IMR-90 (cell line): ENCODE measurements at regions not wholly inside any gene's neighbourhood (a gene's known extent, or its start where the extent isn't known, plus 50 kb on each side); places are given as distances from the start of the nearest gene placed in this dataset.

ENCODE experiments used
- CTCF ChIP-seq: conservative IDR thresholded peaks from 2 replicates; pipeline ENCODE4 v1.5.1; 2012; ENCODE audit warnings: mild to moderate bottlenecking, low read depth, low read length, improper control_type of control experiment
- FOS ChIP-seq: fragments of 150-350 bp; IDR thresholded peaks from 2 replicates; pipeline ENCODE4 v1.6.1; 2016; ENCODE audit warnings: low read depth, low read length
- MAFK ChIP-seq: IDR thresholded peaks from 2 replicates; pipeline ENCODE4 v1.6.1; 2012; ENCODE audit warnings: low read depth, low read length, improper control_type of control experiment
- NFE2L2 ChIP-seq: fragments of 150-350 bp; IDR thresholded peaks from 2 replicates; pipeline ENCODE4 v1.6.1; 2016; ENCODE audit warnings: low read depth, mild to moderate bottlenecking, low read length
- POLR2A ChIP-seq: IDR thresholded peaks from 2 replicates; pipeline ENCODE4 v1.6.1; 2012; ENCODE audit warnings: mild to moderate bottlenecking, low read depth, low read length
- RFX5 ChIP-seq: IDR thresholded peaks from 2 replicates; pipeline ENCODE4 v1.8.0; 2012; ENCODE audit warnings: low read depth, mild to moderate bottlenecking, low read length, moderate library complexity

GRCh38 chr5:8094304-8094703 lies 225.4 kb downstream of the MTRR start:
- no peak for TF ChIP-seq POLR2A
- TF ChIP-seq MAFK: no peak
- TF ChIP-seq RFX5: no peak
- TF ChIP-seq CTCF: no peak
- TF ChIP-seq FOS: no peak
- TF ChIP-seq NFE2L2: no peak
